ENCODE measurements at regions not wholly inside any gene's neighbourhood (a gene's known extent, or its start where the extent isn't known, plus 50 kb on each side); places are given as distances from the start of the nearest gene placed in this dataset.

- TF ChIP-seq, protein P1, sequence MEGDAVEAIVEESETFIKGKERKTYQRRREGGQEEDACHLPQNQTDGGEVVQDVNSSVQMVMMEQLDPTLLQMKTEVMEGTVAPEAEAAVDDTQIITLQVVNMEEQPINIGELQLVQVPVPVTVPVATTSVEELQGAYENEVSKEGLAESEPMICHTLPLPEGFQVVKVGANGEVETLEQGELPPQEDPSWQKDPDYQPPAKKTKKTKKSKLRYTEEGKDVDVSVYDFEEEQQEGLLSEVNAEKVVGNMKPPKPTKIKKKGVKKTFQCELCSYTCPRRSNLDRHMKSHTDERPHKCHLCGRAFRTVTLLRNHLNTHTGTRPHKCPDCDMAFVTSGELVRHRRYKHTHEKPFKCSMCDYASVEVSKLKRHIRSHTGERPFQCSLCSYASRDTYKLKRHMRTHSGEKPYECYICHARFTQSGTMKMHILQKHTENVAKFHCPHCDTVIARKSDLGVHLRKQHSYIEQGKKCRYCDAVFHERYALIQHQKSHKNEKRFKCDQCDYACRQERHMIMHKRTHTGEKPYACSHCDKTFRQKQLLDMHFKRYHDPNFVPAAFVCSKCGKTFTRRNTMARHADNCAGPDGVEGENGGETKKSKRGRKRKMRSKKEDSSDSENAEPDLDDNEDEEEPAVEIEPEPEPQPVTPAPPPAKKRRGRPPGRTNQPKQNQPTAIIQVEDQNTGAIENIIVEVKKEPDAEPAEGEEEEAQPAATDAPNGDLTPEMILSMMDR (IDR thresholded peaks at IDR 0.05; ENCODE audit: unreplicated experiment), result no peak
- intact Hi-C loops (cut with micrococcal nuclease; ENCODE audit: unreplicated experiment), result loop anchor here (5.0 kb wide), 1 partner anchor 644 kb away; no protein-coding TSS in a partner anchor
- Mint-ChIP-seq H3K4me1 (ENCODE audit: low read depth, unreplicated experiment) (no peaks in the 10 kb centered on the region), H3K36me3 (ENCODE audit: insufficient read depth, unreplicated experiment) (no peaks in the 10 kb centered on the region), H3K4me3 (ENCODE audit: low read depth, unreplicated experiment) (no peak overlapping the region), H3K27me3 (ENCODE audit: unreplicated experiment) (no peaks in the 10 kb centered on the region), H3K9me3 (ENCODE audit: low read depth, unreplicated experiment) (peaks cover 2% of the 10 kb centered on the region), H3K27ac (ENCODE audit: unreplicated experiment) (no peak overlapping the region)
- no peak for DNase-seq
- CTCF ChIA-PET, result no interaction called here
- BruUV-seq (replicated peaks), result no TSS peak
Measured at GRCh38 chr4:33425936-33426335, 2705.8 kb downstream of the PCDH7 start.

DNA sequence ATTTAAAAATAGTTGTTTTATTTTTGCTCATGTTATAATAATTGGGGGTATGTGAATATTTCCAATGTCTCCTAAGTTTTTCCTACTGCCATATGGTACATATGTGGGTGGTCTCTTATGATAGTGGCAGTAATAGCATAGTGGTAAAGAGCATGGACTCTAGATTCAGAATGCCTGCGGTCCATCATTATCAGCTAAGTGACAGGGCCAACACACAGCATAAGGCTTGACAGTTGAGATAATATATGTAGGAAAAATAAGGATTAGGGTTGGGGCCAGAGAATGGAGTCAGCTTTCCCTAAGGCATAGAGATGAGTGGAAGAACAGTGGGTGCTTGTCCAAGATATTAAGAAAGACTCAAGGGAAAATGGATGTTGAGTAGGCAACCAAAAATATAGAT, 2707.5 kb downstream of the PCDH7 start:
- Mint-ChIP-seq H3K27ac (ENCODE audit: unreplicated experiment) (no peak overlapping the region), H3K9me3 (ENCODE audit: low read depth, unreplicated experiment) (peaks cover 3% of the 10 kb centered on the region), H3K4me1 (ENCODE audit: low read depth, unreplicated experiment) (no peaks in the 10 kb centered on the region), H3K4me3 (ENCODE audit: low read depth, unreplicated experiment) (no peak overlapping the region), H3K27me3 (ENCODE audit: unreplicated experiment) (no peaks in the 10 kb centered on the region), H3K36me3 (ENCODE audit: insufficient read depth, unreplicated experiment) (no peaks in the 10 kb centered on the region)
- DNase-seq, result no peak
- intact Hi-C loops (cut with micrococcal nuclease; ENCODE audit: unreplicated experiment), result loop anchor here (5.0 kb wide), 1 partner anchor 645 kb away; no protein-coding TSS in a partner anchor
- TF ChIP-seq, protein P1 (IDR thresholded peaks at IDR 0.05; ENCODE audit: unreplicated experiment), result no peak
- BruUV-seq (replicated peaks), result no TSS peak
- CTCF ChIA-PET, result no interaction called here

DNA sequence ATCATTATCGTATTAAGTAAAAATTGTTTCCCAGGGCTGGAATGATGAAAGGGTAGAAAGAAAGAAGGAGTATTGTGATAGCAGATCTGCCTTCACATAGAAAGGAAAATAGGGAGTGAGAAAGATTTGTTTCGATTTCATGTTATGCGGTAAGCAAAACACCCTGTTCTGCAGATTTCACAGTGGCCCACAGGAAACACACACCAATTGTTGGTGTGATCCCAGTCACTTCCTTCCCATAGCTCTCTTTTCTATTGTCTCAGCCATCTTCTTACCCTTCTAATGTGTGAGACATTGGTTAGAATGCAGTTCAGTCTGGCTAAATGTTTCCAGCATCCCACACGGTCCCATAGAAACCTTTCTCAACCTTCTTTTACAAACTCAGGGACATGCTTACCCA, 2709.8 kb downstream of the PCDH7 start:
- no peaks in the 10 kb centered on the region for H3K36me3 Mint-ChIP-seq (ENCODE audit: insufficient read depth, unreplicated experiment)
- CTCF ChIA-PET, result no interaction called here
- H3K27ac Mint-ChIP-seq (ENCODE audit: unreplicated experiment), result no peak overlapping the region
- no peak overlapping the region for H3K4me3 Mint-ChIP-seq (ENCODE audit: low read depth, unreplicated experiment)
- H3K27me3 Mint-ChIP-seq (ENCODE audit: unreplicated experiment), result no peaks in the 10 kb centered on the region
- H3K4me1 Mint-ChIP-seq (ENCODE audit: low read depth, unreplicated experiment), result no peaks in the 10 kb centered on the region
- intact Hi-C loops (cut with micrococcal nuclease; ENCODE audit: unreplicated experiment), result loop anchor here (5.0 kb wide), 1 partner anchor 648 kb away; no protein-coding TSS in a partner anchor
- H3K9me3 Mint-ChIP-seq (ENCODE audit: low read depth, unreplicated experiment), result peaks cover 3% of the 10 kb centered on the region
- TF ChIP-seq, protein P1 (IDR thresholded peaks at IDR 0.05; ENCODE audit: unreplicated experiment), result no peak
- DNase-seq, result no peak
- BruUV-seq (replicated peaks), result no TSS peak

- no peak for DNase-seq
- TF ChIP-seq, protein P1 (IDR thresholded peaks at IDR 0.05; ENCODE audit: unreplicated experiment), result no peak
- Mint-ChIP-seq H3K9me3 (ENCODE audit: low read depth, unreplicated experiment) (no peaks in the 10 kb centered on the region), H3K27ac (ENCODE audit: unreplicated experiment) (no peak overlapping the region), H3K4me3 (ENCODE audit: low read depth, unreplicated experiment) (no peak overlapping the region), H3K36me3 (ENCODE audit: insufficient read depth, unreplicated experiment) (no peaks in the 10 kb centered on the region), H3K4me1 (ENCODE audit: low read depth, unreplicated experiment) (no peaks in the 10 kb centered on the region), H3K27me3 (ENCODE audit: unreplicated experiment) (no peaks in the 10 kb centered on the region)
- BruUV-seq (replicated peaks), result no TSS peak
- CTCF ChIA-PET, result no interaction called here
- intact Hi-C loops (cut with micrococcal nuclease; ENCODE audit: unreplicated experiment), result no loop called here
Measured at GRCh38 chr4:33437406-33437805, 2717.2 kb downstream of the PCDH7 start.

Data from Calu3 (cell line).